Hepatocyte (in vitro differentiated cells): ENCODE measurements at regions not wholly inside any gene's neighbourhood (a gene's known extent, or its start where the extent isn't known, plus 50 kb on each side); places are given as distances from the start of the nearest gene placed in this dataset.
A peak's percentile ranks its signal among the peaks of the same experiment; 100 is the strongest.

Source experiments
- DNase-seq: peaks from one replicate; pipeline ENCODE4 v3.0.0-alpha.2; 2016; ENCODE audit warnings: low spot score
- H2AFZ ChIP-seq: fragments of 200-600 bp; sonication (generic); 2 replicates; pipeline ENCODE4 v1.6.0; 2016; ENCODE audit warnings: antibody characterized with exemption, mild to moderate bottlenecking
- H3K27ac ChIP-seq: fragments of 200-600 bp; sonication (generic); 2 replicates; pipeline ENCODE4 v1.5.1; 2016; ENCODE audit warnings: mild to moderate bottlenecking
- H3K27me3 ChIP-seq: fragments of 200-600 bp; sonication (generic); 2 replicates; pipeline ENCODE4 v1.6.1; 2016
- H3K36me3 ChIP-seq: fragments of 200-600 bp; sonication (generic); replicated peaks from 2 replicates; pipeline ENCODE4 v1.5.1; 2016; ENCODE audit warnings: low read depth; ENCODE audit not compliant: insufficient read depth
- H3K4me1 ChIP-seq: fragments of 200-600 bp; sonication (generic); 2 replicates; pipeline ENCODE4 v1.5.1; 2016; ENCODE audit warnings: mild to moderate bottlenecking, moderate library complexity; ENCODE audit not compliant: insufficient read depth
- H3K4me2 ChIP-seq: fragments of 200-600 bp; sonication (generic); 2 replicates; pipeline ENCODE4 v1.6.0; 2016
- H3K4me3 ChIP-seq: fragments of 200-600 bp; sonication (generic); 2 replicates; pipeline ENCODE4 v1.5.1; 2016; ENCODE audit warnings: mild to moderate bottlenecking
- H3K79me2 ChIP-seq: fragments of 200-600 bp; sonication (generic); 2 replicates; pipeline ENCODE4 v1.6.0; 2017; ENCODE audit warnings: mild to moderate bottlenecking
- H3K9me2 ChIP-seq: fragments of 200-600 bp; sonication (generic); replicated peaks from 2 replicates; pipeline ENCODE4 v1.6.0; 2017; ENCODE audit warnings: mild to moderate bottlenecking; ENCODE audit not compliant: insufficient read depth
- H3K9me3 ChIP-seq: fragments of 200-600 bp; sonication (generic); 2 replicates; pipeline ENCODE4 v1.5.1; 2016; ENCODE audit warnings: low read depth, mild to moderate bottlenecking
- H4K20me1 ChIP-seq: fragments of 200-600 bp; sonication (generic); 2 replicates; pipeline ENCODE4 v1.6.0; 2016; ENCODE audit warnings: mild to moderate bottlenecking; ENCODE audit not compliant: insufficient read depth, poor library complexity, severe bottlenecking
- CTCF ChIP-seq: fragments of 200-600 bp; sonication (generic); IDR thresholded peaks from 2 replicates; pipeline ENCODE4 v1.5.1; 2016; ENCODE audit warnings: antibody characterized with exemption, mild to moderate bottlenecking; ENCODE audit not compliant: poor library complexity
- EZH2 ChIP-seq: fragments of 200-600 bp; sonication (generic); IDR thresholded peaks from 2 replicates; pipeline ENCODE4 v1.6.1; 2016; ENCODE audit warnings: antibody characterized with exemption, mild to moderate bottlenecking, borderline replicate concordance
- EZH2phosphoT487 ChIP-seq: fragments of 200-600 bp; sonication (generic); IDR thresholded peaks from one replicate; pipeline ENCODE4 v1.6.1; 2018; ENCODE audit warnings: antibody characterized with exemption, mild to moderate bottlenecking, low read depth, moderate library complexity; ENCODE audit not compliant: unreplicated experiment, severe bottlenecking
- WGBS: methylation state at CpG from one replicate; pipeline ENCODE4 v1.1.6; 2016; ENCODE audit warnings: low lambda C conversion rate; ENCODE audit errors: missing lambda C conversion rate; 5-methylcytosine and 5-hydroxymethylcytosine counted together

GRCh38 chr10:53314876-53315275 is 542.3 kb upstream of the MBL2 start:
- TF ChIP-seq CTCF (no peak), EZH2 (no peak), EZH2phosphoT487 (no peak)
- Histone ChIP-seq H3K4me1 (no peaks in the 10 kb centered on the region), H3K9me3 (no peaks in the 10 kb centered on the region), H3K4me3 (no peak overlapping the region), H3K27me3 (no peaks in the 10 kb centered on the region), H3K4me2 (no peak overlapping the region), H4K20me1 (no peaks in the 10 kb centered on the region), H3K27ac (no peak overlapping the region), H2AFZ (no peak overlapping the region), H3K36me3 (no peaks in the 10 kb centered on the region), H3K79me2 (no peaks in the 10 kb centered on the region), H3K9me2 (no peaks in the 10 kb centered on the region)
- peak; percentile 44 for DNase-seq
- WGBS, result 83% methylated on average over 1 of the region's 1 CpG

- DNase-seq, result no peak
- H3K4me1 ChIP-seq, result no peaks in the 10 kb centered on the region
- H3K79me2 ChIP-seq, result no peaks in the 10 kb centered on the region
- H4K20me1 ChIP-seq, result no peaks in the 10 kb centered on the region
- no peaks in the 10 kb centered on the region for H3K36me3 ChIP-seq
- no peaks in the 10 kb centered on the region for H3K27me3 ChIP-seq
- H3K9me3 ChIP-seq, result no peaks in the 10 kb centered on the region
- H3K9me2 ChIP-seq, result no peaks in the 10 kb centered on the region
- H3K27ac ChIP-seq, result no peak overlapping the region
- H3K4me2 ChIP-seq, result no peak overlapping the region
- H3K4me3 ChIP-seq, result no peak overlapping the region
- WGBS, result 91% methylated on average over 3 of the region's 3 CpGs
- H2AFZ ChIP-seq, result no peak overlapping the region
- no peak for TF ChIP-seq EZH2phosphoT487
- TF ChIP-seq CTCF, result no peak
- TF ChIP-seq EZH2, result no peak
Observed at GRCh38 chr10:53298443-53298842, 525.9 kb upstream of the MBL2 start.

GRCh38 chr10:53284615-53285182 is 512.1 kb upstream of the MBL2 start:
- no peaks in the 10 kb centered on the region for H3K4me1 ChIP-seq
- H3K9me3 ChIP-seq, result no peaks in the 10 kb centered on the region
- H3K27me3 ChIP-seq, result no peaks in the 10 kb centered on the region
- H3K27ac ChIP-seq, result no peak overlapping the region
- 86% methylated on average over 4 of the region's 4 CpGs for WGBS
- no peak for DNase-seq
- no peaks in the 10 kb centered on the region for H4K20me1 ChIP-seq
- no peak overlapping the region for H3K4me3 ChIP-seq
- no peaks in the 10 kb centered on the region for H3K9me2 ChIP-seq
- TF ChIP-seq CTCF, result no peak
- no peak for TF ChIP-seq EZH2
- no peak for TF ChIP-seq EZH2phosphoT487
- no peaks in the 10 kb centered on the region for H3K79me2 ChIP-seq
- no peaks in the 10 kb centered on the region for H3K36me3 ChIP-seq
- no peak overlapping the region for H3K4me2 ChIP-seq
- H2AFZ ChIP-seq, result no peak overlapping the region

- Histone ChIP-seq H2AFZ (no peak overlapping the region), H4K20me1 (no peaks in the 10 kb centered on the region), H3K27me3 (no peaks in the 10 kb centered on the region), H3K9me2 (no peaks in the 10 kb centered on the region), H3K4me3 (no peak overlapping the region), H3K4me1 (no peaks in the 10 kb centered on the region), H3K9me3 (no peaks in the 10 kb centered on the region), H3K27ac (no peak overlapping the region), H3K79me2 (no peaks in the 10 kb centered on the region), H3K4me2 (no peak overlapping the region), H3K36me3 (no peaks in the 10 kb centered on the region)
- DNase-seq, result no peak
- TF ChIP-seq CTCF (no peak), EZH2phosphoT487 (no peak), EZH2 (no peak)
- WGBS, result 68% methylated on average over 1 of the region's 1 CpG
Observed at GRCh38 chr10:53276797-53277196, 504.2 kb upstream of the MBL2 start.
